Colonic mucosa (tissue), 4 donors: ENCODE measurements at regions not wholly inside any gene's neighbourhood (a gene's known extent, or its start where the extent isn't known, plus 50 kb on each side); places are given as distances from the start of the nearest gene placed in this dataset.

ENCODE experiments used
- DNase-seq: peaks from one replicate; pipeline ENCODE4 v3.0.0-alpha.2; 2020
- H3K27ac ChIP-seq: fragments of 200-600 bp; one replicate; pipeline ENCODE4 v1.8.0; 2021
- H3K27me3 ChIP-seq: fragments of 200-600 bp; one replicate; pipeline ENCODE4 v1.8.0; 2021
- H3K36me3 ChIP-seq: fragments of 200-600 bp; one replicate; pipeline ENCODE4 v1.8.0; 2021
- H3K4me1 ChIP-seq: fragments of 200-600 bp; one replicate; pipeline ENCODE4 v1.8.0; 2021; ENCODE audit warnings: mild to moderate bottlenecking
- H3K4me3 ChIP-seq: fragments of 200-600 bp; one replicate; pipeline ENCODE4 v1.8.0; 2021
- H3K9ac ChIP-seq, 2 donors: one replicate each; pipeline ENCODE4 v1.7.0; 2013; ENCODE audit warnings: control low read depth in 2 of 2, low read depth in 2 of 2, low read length in 2 of 2
- H3K9me3 ChIP-seq: fragments of 200-600 bp; one replicate; pipeline ENCODE4 v1.8.0; 2021
- intact Hi-C: fragments of 100-400 bp; cut with DNase I; formaldehyde crosslinking; loops from one replicate; pipeline ENCODE4 v1.14.1; 2022
- TF ChIP-seq, protein P1 (sequence below): fragments of 200-600 bp; IDR thresholded peaks from one replicate; pipeline ENCODE4 v1.8.0; 2022; ENCODE audit warnings: antibody characterized with exemption, mild to moderate bottlenecking
- donor health status: healthy.
- donor health status: DM: no; HTN: no; CAD: no.
- donor health status: DM: no; HTN: no; CAD: no.

DNA sequence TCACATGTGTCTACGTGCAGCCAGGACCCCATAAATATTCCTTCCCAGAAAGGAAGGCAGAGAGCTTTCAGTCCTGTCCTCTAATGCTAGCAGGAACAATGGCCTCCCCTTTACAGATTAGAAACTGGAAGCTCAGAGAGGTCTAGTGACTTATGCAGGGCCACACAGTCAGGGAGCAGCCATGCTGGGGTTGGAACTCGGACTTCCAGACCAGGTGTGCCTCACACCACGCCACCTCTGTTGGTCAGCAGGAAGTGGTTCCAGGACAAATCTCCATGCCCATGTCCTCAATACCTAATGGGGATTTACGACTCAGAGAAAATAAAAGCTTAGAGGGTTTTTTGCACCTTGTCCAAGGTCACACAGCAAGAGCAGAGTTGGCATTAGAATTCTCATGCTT is 378.9 kb downstream of the RPS24 start:
- H3K4me3 ChIP-seq = no peak overlapping the region
- intact Hi-C loops = no loop called here
- no peak overlapping the region for H3K9ac ChIP-seq
- H3K27me3 ChIP-seq = no peaks in the 10 kb centered on the region
- no peak overlapping the region for H3K27ac ChIP-seq
- no peaks in the 10 kb centered on the region for H3K4me1 ChIP-seq
- no peaks in the 10 kb centered on the region for H3K36me3 ChIP-seq
- no peak for DNase-seq
- no peaks in the 10 kb centered on the region for H3K9me3 ChIP-seq
- TF ChIP-seq, protein P1, sequence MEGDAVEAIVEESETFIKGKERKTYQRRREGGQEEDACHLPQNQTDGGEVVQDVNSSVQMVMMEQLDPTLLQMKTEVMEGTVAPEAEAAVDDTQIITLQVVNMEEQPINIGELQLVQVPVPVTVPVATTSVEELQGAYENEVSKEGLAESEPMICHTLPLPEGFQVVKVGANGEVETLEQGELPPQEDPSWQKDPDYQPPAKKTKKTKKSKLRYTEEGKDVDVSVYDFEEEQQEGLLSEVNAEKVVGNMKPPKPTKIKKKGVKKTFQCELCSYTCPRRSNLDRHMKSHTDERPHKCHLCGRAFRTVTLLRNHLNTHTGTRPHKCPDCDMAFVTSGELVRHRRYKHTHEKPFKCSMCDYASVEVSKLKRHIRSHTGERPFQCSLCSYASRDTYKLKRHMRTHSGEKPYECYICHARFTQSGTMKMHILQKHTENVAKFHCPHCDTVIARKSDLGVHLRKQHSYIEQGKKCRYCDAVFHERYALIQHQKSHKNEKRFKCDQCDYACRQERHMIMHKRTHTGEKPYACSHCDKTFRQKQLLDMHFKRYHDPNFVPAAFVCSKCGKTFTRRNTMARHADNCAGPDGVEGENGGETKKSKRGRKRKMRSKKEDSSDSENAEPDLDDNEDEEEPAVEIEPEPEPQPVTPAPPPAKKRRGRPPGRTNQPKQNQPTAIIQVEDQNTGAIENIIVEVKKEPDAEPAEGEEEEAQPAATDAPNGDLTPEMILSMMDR = no peak

DNA sequence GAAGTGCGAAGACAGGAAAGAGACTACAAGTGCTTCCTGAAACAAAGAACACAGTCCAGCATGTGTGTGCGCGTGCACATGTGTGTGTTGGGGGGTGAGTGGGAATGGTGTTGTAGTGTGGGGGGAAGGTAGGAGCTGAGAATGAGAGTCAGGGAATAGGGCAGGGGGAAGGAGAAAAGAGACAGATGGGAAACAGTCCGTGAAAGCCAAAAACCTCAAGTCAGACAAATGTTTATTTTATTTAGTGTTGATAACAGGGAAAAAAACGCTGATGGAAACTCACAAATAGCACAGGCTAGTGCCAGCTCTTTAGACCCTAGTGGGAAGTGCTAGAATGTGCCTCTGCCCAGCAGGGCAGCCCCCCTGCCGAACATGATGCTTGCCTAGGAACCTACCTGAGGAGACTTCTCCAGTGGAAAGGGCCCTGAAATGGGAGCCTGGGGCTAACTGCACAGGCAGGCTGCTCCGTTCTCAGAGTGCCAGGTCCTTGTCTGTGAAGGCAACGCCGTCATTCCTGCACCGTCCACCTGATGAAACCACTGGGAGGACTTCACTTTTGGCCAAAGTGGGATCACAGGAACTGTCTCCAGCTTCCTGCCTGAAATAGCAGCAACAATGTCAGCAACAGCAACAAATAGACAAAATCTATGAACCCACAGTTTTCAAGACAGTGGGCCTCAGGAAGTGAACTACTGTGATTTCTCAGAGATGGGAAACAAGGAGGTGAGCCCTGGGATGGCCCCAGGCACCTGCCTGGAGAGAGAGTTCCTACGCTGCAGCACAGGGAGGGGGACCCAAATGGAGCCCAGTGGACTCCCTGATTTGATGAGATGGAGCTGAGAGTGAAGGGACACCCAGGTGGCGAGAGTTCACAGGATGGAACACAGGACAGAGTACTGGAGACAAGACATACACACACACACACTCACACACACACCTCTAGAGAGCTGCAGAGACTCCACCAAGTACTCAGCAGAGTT is 379.7 kb downstream of the RPS24 start:
- H3K4me1 ChIP-seq = no peaks in the 10 kb centered on the region
- no peak overlapping the region for H3K27ac ChIP-seq

DNA sequence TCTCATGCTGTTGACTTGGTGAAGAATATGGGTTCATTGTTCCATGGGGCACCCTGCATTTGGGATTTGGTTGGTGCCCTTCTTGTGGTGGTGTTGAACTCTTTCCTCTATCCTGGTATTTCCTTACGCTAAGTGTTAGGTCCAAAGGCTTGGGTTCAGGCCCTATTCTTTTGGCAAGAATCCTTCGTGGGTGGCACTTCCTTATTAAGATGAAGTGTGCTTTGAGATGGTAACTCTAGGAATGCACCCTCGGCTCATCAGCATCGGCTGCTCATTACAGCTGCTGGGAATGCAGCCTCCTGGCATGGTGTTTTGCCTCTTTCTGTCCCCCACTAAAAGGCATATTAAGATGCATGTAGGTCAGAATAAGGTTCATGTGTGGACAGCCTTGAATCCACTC is 380.7 kb downstream of the RPS24 start:
- TF ChIP-seq, protein P1 = no peak
- H3K36me3 ChIP-seq = no peaks in the 10 kb centered on the region
- no peaks in the 10 kb centered on the region for H3K27me3 ChIP-seq
- H3K9ac ChIP-seq = no peak overlapping the region
- H3K9me3 ChIP-seq = no peaks in the 10 kb centered on the region
- no peak overlapping the region for H3K27ac ChIP-seq
- no peak for DNase-seq
- no peaks in the 10 kb centered on the region for H3K4me1 ChIP-seq
- no peak overlapping the region for H3K4me3 ChIP-seq
- intact Hi-C loops = no loop called here

More for the DNA sequence above, 379.7 kb downstream of the RPS24 start:
- no peak for DNase-seq
- H3K4me3 ChIP-seq = no peak overlapping the region
- H3K9me3 ChIP-seq = no peaks in the 10 kb centered on the region
- no peaks in the 10 kb centered on the region for H3K36me3 ChIP-seq
- TF ChIP-seq, protein P1 = no peak
- no peak overlapping the region for H3K9ac ChIP-seq
- H3K27me3 ChIP-seq = no peaks in the 10 kb centered on the region
- intact Hi-C loops = no loop called here

DNA sequence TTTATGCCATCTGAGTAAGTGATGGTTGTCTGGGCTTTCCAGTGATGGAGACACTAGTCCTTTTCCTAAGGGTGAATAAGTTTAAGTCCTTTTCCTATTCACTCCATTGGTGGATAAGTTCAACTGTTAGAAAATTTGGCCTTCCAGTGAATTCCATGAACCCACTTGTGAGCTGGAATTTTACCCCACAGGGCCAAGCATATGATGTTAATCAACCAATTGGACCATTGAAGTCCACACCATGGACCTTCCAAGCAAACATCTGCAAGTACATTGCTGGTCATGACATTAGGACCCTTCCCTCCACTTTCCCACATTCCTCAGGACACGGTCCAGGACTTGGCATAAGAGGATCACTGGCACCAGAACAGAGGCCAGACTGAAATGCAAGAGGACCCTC is 381.4 kb downstream of the RPS24 start:
- Histone ChIP-seq H3K36me3 (no peaks in the 10 kb centered on the region), H3K27ac (no peak overlapping the region), H3K4me3 (no peak overlapping the region), H3K9me3 (no peaks in the 10 kb centered on the region), H3K4me1 (no peaks in the 10 kb centered on the region), H3K27me3 (no peaks in the 10 kb centered on the region), H3K9ac (no peak overlapping the region)
- intact Hi-C loops = no loop called here
- no peak for DNase-seq
- TF ChIP-seq, protein P1 = no peak

DNA sequence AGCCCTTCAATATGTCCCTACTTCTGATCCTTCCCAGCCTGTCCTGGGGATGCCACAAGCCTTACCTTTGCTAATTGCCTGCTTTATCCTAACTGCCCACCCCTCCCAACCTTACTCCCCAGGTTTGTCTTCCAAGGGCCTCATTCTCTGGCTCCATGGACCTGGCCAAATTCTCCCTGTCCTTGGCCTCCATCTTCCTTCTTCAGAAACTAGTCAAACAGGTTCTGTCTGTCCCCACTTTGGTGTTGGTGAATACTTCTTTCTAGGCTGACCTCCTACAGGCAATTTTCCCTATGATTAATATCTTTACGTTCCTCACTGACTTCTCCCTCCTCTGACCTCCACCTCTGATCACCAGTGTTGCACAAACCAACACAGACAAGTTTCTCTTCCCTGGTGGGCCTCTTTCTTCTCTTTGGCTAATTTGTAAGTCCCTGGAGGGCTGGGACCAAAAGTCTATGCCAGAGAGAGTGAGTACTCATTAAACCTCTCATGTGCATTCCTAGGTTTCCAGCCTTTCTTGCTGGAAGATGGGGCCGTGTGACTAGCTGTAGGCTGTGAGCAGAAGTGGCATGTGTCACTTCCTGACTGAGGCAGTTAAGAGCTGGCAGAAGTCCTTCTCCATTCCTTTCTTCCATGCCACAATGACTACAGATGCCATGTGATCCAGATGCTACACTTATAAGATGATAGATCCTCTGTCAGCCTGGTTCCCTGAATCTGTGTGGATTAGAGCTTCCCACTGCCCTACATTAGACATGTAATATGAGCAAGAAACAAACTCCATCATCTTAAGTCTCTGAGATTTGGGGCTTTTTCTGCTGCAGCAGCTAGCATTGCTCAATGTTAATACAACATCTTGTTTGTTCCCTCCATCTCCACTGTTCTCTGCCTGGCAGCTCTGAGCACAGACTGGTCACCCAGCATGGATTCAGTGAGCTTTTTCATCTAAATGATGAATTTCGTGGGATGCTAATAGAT is 382.7 kb downstream of the RPS24 start:
- Histone ChIP-seq H3K4me3 (no peak overlapping the region), H3K9ac (no peak overlapping the region), H3K4me1 (no peaks in the 10 kb centered on the region), H3K27me3 (no peaks in the 10 kb centered on the region), H3K9me3 (no peaks in the 10 kb centered on the region), H3K27ac (no peak overlapping the region), H3K36me3 (no peaks in the 10 kb centered on the region)
- DNase-seq = no peak
- TF ChIP-seq, protein P1 = no peak
- intact Hi-C loops = no loop called here
